Breast epithelium (tissue), 3 donors: ENCODE measurements at regions not wholly inside any gene's neighbourhood (a gene's known extent, or its start where the extent isn't known, plus 50 kb on each side); places are given as distances from the start of the nearest gene placed in this dataset.

Experiments used
- POLR2A ChIP-seq: fragments of 450-650 bp; IDR thresholded peaks from one replicate; pipeline ENCODE4 v1.6.1; 2016; ENCODE audit warnings: antibody characterized with exemption, mild to moderate bottlenecking, moderate library complexity
- POLR2AphosphoS5 ChIP-seq, 3 donors: sonication (generic); formaldehyde crosslinking; IDR thresholded peaks; one replicate each; pipeline ENCODE4 v1.6.1; 2017; ENCODE audit warnings: antibody characterized with exemption in 3 of 3
- TF ChIP-seq, protein P1 (sequence below), 3 donors: fragments of 450-650 bp; IDR thresholded peaks; one replicate each; pipeline ENCODE4 v1.5.1; 2016 to 2017; ENCODE audit warnings: antibody characterized with exemption in 3 of 3, mild to moderate bottlenecking in 3 of 3, moderate library complexity in 3 of 3

DNA sequence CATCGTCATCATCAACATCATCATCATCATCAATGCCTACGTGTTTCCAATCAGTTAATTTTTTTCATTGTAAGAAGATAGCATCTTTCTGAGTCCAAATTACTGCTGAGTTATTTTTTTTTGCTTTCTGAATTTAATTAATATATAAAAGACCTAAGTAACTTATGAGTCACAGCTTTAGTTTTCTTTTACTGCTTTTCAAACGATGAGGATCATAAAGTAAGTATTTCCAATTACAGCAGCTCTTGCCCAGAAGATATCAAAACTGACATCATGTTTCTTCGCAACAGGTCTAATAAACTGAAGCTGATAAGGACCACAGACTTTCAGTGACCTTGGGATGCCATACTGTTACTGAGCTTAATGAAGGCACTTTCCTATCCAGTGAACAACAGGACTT is 442.2 kb downstream of the DSEL start:
- TF ChIP-seq, protein P1, sequence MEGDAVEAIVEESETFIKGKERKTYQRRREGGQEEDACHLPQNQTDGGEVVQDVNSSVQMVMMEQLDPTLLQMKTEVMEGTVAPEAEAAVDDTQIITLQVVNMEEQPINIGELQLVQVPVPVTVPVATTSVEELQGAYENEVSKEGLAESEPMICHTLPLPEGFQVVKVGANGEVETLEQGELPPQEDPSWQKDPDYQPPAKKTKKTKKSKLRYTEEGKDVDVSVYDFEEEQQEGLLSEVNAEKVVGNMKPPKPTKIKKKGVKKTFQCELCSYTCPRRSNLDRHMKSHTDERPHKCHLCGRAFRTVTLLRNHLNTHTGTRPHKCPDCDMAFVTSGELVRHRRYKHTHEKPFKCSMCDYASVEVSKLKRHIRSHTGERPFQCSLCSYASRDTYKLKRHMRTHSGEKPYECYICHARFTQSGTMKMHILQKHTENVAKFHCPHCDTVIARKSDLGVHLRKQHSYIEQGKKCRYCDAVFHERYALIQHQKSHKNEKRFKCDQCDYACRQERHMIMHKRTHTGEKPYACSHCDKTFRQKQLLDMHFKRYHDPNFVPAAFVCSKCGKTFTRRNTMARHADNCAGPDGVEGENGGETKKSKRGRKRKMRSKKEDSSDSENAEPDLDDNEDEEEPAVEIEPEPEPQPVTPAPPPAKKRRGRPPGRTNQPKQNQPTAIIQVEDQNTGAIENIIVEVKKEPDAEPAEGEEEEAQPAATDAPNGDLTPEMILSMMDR (IDR thresholded peaks at IDR 0.05), result no peak
- TF ChIP-seq POLR2A (no peak), POLR2AphosphoS5 (IDR thresholded peaks at IDR 0.05) (no peak)
